Sigmoid colon (tissue), 6 donors: ENCODE measurements at regions not wholly inside any gene's neighbourhood (a gene's known extent, or its start where the extent isn't known, plus 50 kb on each side); places are given as distances from the start of the nearest gene placed in this dataset.

Experiments
- DNase-seq: peaks from one replicate; pipeline ENCODE4 v3.0.0-alpha.2; 2019
- H3K27ac ChIP-seq, 4 donors: fragments of 200-600 bp; sonication (generic); one replicate each; pipeline ENCODE4 v1.5.1; 2016 to 2019; ENCODE audit warnings: mild to moderate bottlenecking in 1 of 4
- H3K27me3 ChIP-seq, 3 donors: fragments of 200-600 bp; sonication (generic); one replicate each; pipeline ENCODE4 v1.5.1; 2019; ENCODE audit warnings: mild to moderate bottlenecking in 1 of 3
- H3K36me3 ChIP-seq, 4 donors: fragments of 200-600 bp; sonication (generic); one replicate each; pipeline ENCODE4 v1.5.1; 2016 to 2019
- H3K4me1 ChIP-seq, 4 donors: fragments of 200-600 bp; sonication (generic); one replicate each; pipeline ENCODE4 v1.5.1; 2017 to 2019
- H3K4me3 ChIP-seq, 4 donors: fragments of 200-600 bp; sonication (generic); one replicate each; pipeline ENCODE4 v1.5.1; 2017 to 2019; ENCODE audit warnings: mild to moderate bottlenecking in 2 of 4, moderate library complexity in 1 of 4
- H3K9me3 ChIP-seq, 4 donors: fragments of 200-600 bp in 3 of 4; sonication (generic) in 3 of 4; one replicate each; pipeline versions ENCODE4 v1.5.1 to v1.6.1; 2013 to 2019
- CTCF ChIP-seq, 4 experiments: fragments of 450-650 bp in 3 of 4; fragments of 200-600 bp in 1 of 4; IDR thresholded peaks; one replicate each; pipeline ENCODE4 v1.5.1; 2016 to 2019; ENCODE audit warnings: antibody characterized with exemption in 4 of 4, mild to moderate bottlenecking in 3 of 4, moderate library complexity in 2 of 4
- EP300 ChIP-seq, 4 donors: sonication (generic); formaldehyde crosslinking; IDR thresholded peaks; one replicate each; pipeline ENCODE4 v1.6.1; 2017; ENCODE audit warnings: antibody characterized with exemption in 4 of 4
- POLR2A ChIP-seq, 2 donors: fragments of 450-650 bp; IDR thresholded peaks; one replicate each; pipeline ENCODE4 v1.6.1; 2016; ENCODE audit warnings: antibody characterized with exemption in 2 of 2, mild to moderate bottlenecking in 2 of 2, moderate library complexity in 2 of 2
- POLR2AphosphoS5 ChIP-seq, 4 donors: sonication (generic); formaldehyde crosslinking; IDR thresholded peaks; one replicate each; pipeline ENCODE4 v1.6.1; 2017; ENCODE audit warnings: antibody characterized with exemption in 4 of 4
- WGBS, 2 donors: extraction: QIAGEN DNeasy Blood & Tissue Kit; methylation state at CpG; one replicate each; pipeline ENCODE4 v1.1.7; 2013; 5-methylcytosine and 5-hydroxymethylcytosine counted together
- intact Hi-C: fragments of 100-400 bp; cut with DNase I; formaldehyde crosslinking; loops from one replicate; pipeline ENCODE4 v1.15.1; 2023
- donor health status: healthy with polysubstance abuse.
- donor health status: healthy.

- no peak for DNase-seq
- 81 to 86% methylated on average over 5 of the region's 5 CpGs for WGBS, 2 donors
- intact Hi-C loops: no loop called here
Observed at GRCh38 chr20:5374171-5374570, 57.4 kb upstream of the PROKR2 start.

GRCh38 chr20:5372371-5372770 lies 55.6 kb upstream of the PROKR2 start:
- no peak for TF ChIP-seq CTCF (IDR thresholded peaks at IDR 0.05)
- TF ChIP-seq POLR2AphosphoS5 (IDR thresholded peaks at IDR 0.05): no peak
- TF ChIP-seq EP300 (IDR thresholded peaks at IDR 0.05): no peak
- TF ChIP-seq POLR2A (IDR thresholded peaks at IDR 0.05): no peak
- DNase-seq: no peak
- no peaks in the 10 kb centered on the region for H3K27me3 ChIP-seq
- no peaks in the 10 kb centered on the region for H3K9me3 ChIP-seq
- H3K27ac ChIP-seq: no peak overlapping the region
- WGBS, 2 donors: 74 to 89% methylated on average over 5 of the region's 5 CpGs
- intact Hi-C loops: no loop called here
- H3K4me3 ChIP-seq: no peak overlapping the region
- no peaks in the 10 kb centered on the region for H3K36me3 ChIP-seq
- no peaks in the 10 kb centered on the region for H3K4me1 ChIP-seq

More at GRCh38 chr20:5374171-5374570, 57.4 kb upstream of the PROKR2 start:
- Histone ChIP-seq H3K27me3 (no peaks in the 10 kb centered on the region), H3K9me3 (no peaks in the 10 kb centered on the region), H3K4me3 (no peak overlapping the region), H3K27ac (no peak overlapping the region), H3K36me3 (no peaks in the 10 kb centered on the region), H3K4me1 (no peaks in the 10 kb centered on the region)
- TF ChIP-seq CTCF (IDR thresholded peaks at IDR 0.05) (no peak), POLR2AphosphoS5 (IDR thresholded peaks at IDR 0.05) (no peak), EP300 (IDR thresholded peaks at IDR 0.05) (no peak), POLR2A (IDR thresholded peaks at IDR 0.05) (no peak)

GRCh38 chr20:5369629-5370028 lies 52.9 kb upstream of the PROKR2 start:
- no peak overlapping the region for H3K27ac ChIP-seq
- no peak overlapping the region for H3K4me3 ChIP-seq
- intact Hi-C loops: no loop called here
- no peak for DNase-seq
- H3K9me3 ChIP-seq: peaks cover 0 to 5% (median 0%) of the 10 kb centered on the region in 4 donors
- no peaks in the 10 kb centered on the region for H3K36me3 ChIP-seq
- no peaks in the 10 kb centered on the region for H3K4me1 ChIP-seq
- 20 to 38% methylated on average over 2 of the region's 2 CpGs for WGBS, 2 donors
- H3K27me3 ChIP-seq: no peaks in the 10 kb centered on the region
- TF ChIP-seq CTCF (IDR thresholded peaks at IDR 0.05) (no peak), POLR2AphosphoS5 (IDR thresholded peaks at IDR 0.05) (no peak), POLR2A (IDR thresholded peaks at IDR 0.05) (no peak), EP300 (IDR thresholded peaks at IDR 0.05) (no peak)
